Heart left ventricle (tissue), 16 donors: ENCODE measurements at regions not wholly inside any gene's neighbourhood (a gene's known extent, or its start where the extent isn't known, plus 50 kb on each side); places are given as distances from the start of the nearest gene placed in this dataset.

ENCODE experiments used
- ATAC-seq, 4 donors: fragments of 200-7000 bp; cut with Tn5 transposase; one replicate each; pipeline ENCODE4 v1.9.1; 2020 to 2022; ENCODE audit warnings: moderate library complexity in 4 of 4, mild to moderate bottlenecking in 3 of 4, moderate number of reproducible peaks in 1 of 4
- DNase-seq, 5 donors: peaks; one replicate each; pipeline ENCODE4 v3.0.0-alpha.2; 2020
- H3K27ac ChIP-seq, 12 donors: fragments of 200-600 bp; sonication (generic) in 4 of 12; one replicate each; pipeline versions ENCODE4 v1.5.0 to v1.8.0; 2016 to 2022; ENCODE audit warnings: mild to moderate bottlenecking in 2 of 12
- H3K27me3 ChIP-seq, 9 donors: fragments of 200-600 bp; sonication (generic) in 2 of 9; one replicate each; pipeline versions ENCODE4 v1.5.1 to v1.8.0; 2016 to 2022; ENCODE audit warnings: mild to moderate bottlenecking in 3 of 9
- H3K36me3 ChIP-seq, 9 donors: fragments of 200-600 bp; sonication (generic) in 2 of 9; one replicate each; pipeline versions ENCODE4 v1.5.0 to v1.8.0; 2018 to 2022; ENCODE audit warnings: mild to moderate bottlenecking in 2 of 9
- H3K4me1 ChIP-seq, 12 donors: fragments of 200-600 bp; sonication (generic) in 4 of 12; one replicate each; pipeline versions ENCODE4 v1.5.0 to v1.8.0; 2016 to 2022; ENCODE audit warnings: mild to moderate bottlenecking in 3 of 12
- H3K4me3 ChIP-seq, 12 donors: fragments of 200-600 bp; sonication (generic) in 4 of 12; one replicate each; pipeline versions ENCODE4 v1.5.0 to v1.8.0; 2017 to 2022; ENCODE audit warnings: mild to moderate bottlenecking in 9 of 12, moderate library complexity in 4 of 12
- H3K9me3 ChIP-seq, 12 donors: fragments of 200-600 bp; sonication (generic) in 4 of 12; one replicate each; pipeline versions ENCODE4 v1.5.0 to v1.8.0; 2016 to 2022; ENCODE audit warnings: mild to moderate bottlenecking in 1 of 12
- POLR2A ChIP-seq, 2 donors: fragments of 450-650 bp; IDR thresholded peaks; one replicate each; pipeline ENCODE4 v1.6.1; 2017; ENCODE audit warnings: antibody characterized with exemption in 2 of 2, mild to moderate bottlenecking in 2 of 2, moderate library complexity in 2 of 2
- WGBS, 4 donors: extraction: QIAGEN DNeasy Blood & Tissue Kit in 2 of 4; methylation state at CpG; one replicate each; pipeline versions ENCODE4 v1.1.5 to v1.1.7; 2013 to 2018; 5-methylcytosine and 5-hydroxymethylcytosine counted together
- intact Hi-C, 10 donors: fragments of 100-400 bp; cut with DNase I; formaldehyde crosslinking; loops; one replicate each; pipeline versions ENCODE4 v1.11.1 to v1.14.2; 2022
- TF ChIP-seq, protein P1 (sequence below), 12 donors: fragments of 200-600 bp; sonication (generic) in 4 of 12; IDR thresholded peaks; one replicate each; pipeline versions ENCODE4 v1.5.0 to v1.8.0; 2018 to 2022; ENCODE audit warnings: antibody characterized with exemption in 12 of 12, mild to moderate bottlenecking in 5 of 12
- donor health status: ischemic (EF 13 %, LVEDD 7.1; RV severe dilation, severe dysfunction).
- donor health status: healthy with polysubstance abuse.
- donor health status: DM: no; HTN: yes; CAD: no.
- donor health status: DM: no; HTN: no; CAD: no.
- donor health status: ischemic (EF 25% LVEDD 6.9; RV normal size, moderate dysfunction).
- donor health status: ischemic (EF 25% LVEDD 5.7; RV mildly dilated, moderate dysfunction).
- donor health status: healthy.
- donor health status: DM: yes; HTN: yes; CAD: no.
- donor health status: ischemic (EF 35%, LVEDD 5.7; RV mildly dilated, moderate dysfunction).
- donor health status: nonischemic (EF 11% LVEDD 7.7; RV severe dilation, severe dysfunction).
- donor health status: DM: yes; HTN: yes; CAD: no.
- donor health status: PGD.
- donor health status: ischemic (EF 29% LVEDD 5.4; RV normal size, mild dysfunction).
- donor health status: nonischemic (EF 23%, LVEDD 6.1; RV moderate dilation, normal function).

DNA sequence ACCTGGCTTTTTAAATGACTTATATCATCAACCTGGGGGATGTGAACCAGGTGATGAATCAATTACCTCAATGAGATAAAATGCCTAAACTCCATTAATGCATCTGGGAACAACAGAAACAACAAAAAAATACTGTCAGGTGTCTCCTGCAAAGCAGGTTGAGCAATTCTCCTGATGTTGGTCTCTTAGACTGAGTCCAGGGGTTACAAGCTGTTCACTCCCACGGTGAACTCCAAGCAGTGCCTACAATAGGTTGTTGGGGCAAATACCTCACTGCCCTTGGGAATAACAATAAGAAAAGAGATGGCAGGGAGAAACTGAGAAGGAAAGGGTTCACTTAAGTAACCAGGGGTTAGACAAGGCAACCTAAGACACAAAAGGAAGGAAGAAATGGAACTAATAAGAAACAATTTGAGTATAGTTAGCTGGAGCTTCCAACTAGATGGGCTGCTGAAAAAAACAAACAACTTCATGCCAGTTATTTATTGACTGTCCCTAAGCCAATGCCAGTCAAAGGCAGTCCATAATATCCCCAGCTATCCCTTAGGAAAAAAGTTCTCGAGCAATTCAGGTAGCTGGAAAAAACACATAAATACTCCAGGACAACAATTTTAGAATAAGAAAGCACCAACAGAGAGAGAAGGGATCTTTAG lies 97.6 kb upstream of the MAGI3 start:
- ATAC-seq (no peak), DNase-seq (no peak)
- no peaks in the 10 kb centered on the region for H3K9me3 ChIP-seq
- H3K36me3 ChIP-seq: no peaks in the 10 kb centered on the region
- 66 to 82% (median 80%) methylated on average over 2 of the region's 2 CpGs for WGBS, 4 donors
- no peaks in the 10 kb centered on the region for H3K27me3 ChIP-seq
- H3K27ac ChIP-seq: no peak overlapping the region
- no peaks in the 10 kb centered on the region for H3K4me1 ChIP-seq
- intact Hi-C loops: no loop called here
- H3K4me3 ChIP-seq: no peak overlapping the region
- TF ChIP-seq POLR2A (IDR thresholded peaks at IDR 0.05): no peak
- TF ChIP-seq, protein P1, sequence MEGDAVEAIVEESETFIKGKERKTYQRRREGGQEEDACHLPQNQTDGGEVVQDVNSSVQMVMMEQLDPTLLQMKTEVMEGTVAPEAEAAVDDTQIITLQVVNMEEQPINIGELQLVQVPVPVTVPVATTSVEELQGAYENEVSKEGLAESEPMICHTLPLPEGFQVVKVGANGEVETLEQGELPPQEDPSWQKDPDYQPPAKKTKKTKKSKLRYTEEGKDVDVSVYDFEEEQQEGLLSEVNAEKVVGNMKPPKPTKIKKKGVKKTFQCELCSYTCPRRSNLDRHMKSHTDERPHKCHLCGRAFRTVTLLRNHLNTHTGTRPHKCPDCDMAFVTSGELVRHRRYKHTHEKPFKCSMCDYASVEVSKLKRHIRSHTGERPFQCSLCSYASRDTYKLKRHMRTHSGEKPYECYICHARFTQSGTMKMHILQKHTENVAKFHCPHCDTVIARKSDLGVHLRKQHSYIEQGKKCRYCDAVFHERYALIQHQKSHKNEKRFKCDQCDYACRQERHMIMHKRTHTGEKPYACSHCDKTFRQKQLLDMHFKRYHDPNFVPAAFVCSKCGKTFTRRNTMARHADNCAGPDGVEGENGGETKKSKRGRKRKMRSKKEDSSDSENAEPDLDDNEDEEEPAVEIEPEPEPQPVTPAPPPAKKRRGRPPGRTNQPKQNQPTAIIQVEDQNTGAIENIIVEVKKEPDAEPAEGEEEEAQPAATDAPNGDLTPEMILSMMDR (IDR thresholded peaks at IDR 0.05): no peak

DNA sequence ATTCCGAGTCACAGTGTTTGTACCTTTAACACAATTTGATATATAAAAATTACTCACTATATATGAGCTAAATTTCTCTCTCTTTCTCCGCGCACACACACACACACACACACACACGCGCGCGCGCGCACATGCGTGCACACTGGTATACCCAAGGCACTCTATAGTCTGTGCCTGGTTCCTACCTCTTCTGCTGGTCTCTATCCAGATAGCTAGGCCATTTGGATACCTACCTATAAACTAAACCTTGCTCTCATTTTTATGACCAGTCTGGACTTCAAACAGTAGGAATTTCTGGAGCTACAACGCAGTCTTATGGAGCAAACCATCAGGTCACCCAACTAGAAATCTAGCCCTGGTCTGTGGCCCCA lies 97.1 kb upstream of the MAGI3 start:
- Histone ChIP-seq H3K9me3 (no peaks in the 10 kb centered on the region), H3K4me3 (no peak overlapping the region), H3K4me1 (no peaks in the 10 kb centered on the region), H3K27ac (no peak overlapping the region), H3K36me3 (no peaks in the 10 kb centered on the region), H3K27me3 (no peaks in the 10 kb centered on the region)
- WGBS, 4 donors: 81 to 96% (median 89%) methylated on average over 11 of the region's 11 CpGs
- TF ChIP-seq, protein P1 (IDR thresholded peaks at IDR 0.05): no peak
- TF ChIP-seq POLR2A (IDR thresholded peaks at IDR 0.05): no peak
- DNase-seq: no peak
- no peak for ATAC-seq
- intact Hi-C loops: no loop called here

DNA sequence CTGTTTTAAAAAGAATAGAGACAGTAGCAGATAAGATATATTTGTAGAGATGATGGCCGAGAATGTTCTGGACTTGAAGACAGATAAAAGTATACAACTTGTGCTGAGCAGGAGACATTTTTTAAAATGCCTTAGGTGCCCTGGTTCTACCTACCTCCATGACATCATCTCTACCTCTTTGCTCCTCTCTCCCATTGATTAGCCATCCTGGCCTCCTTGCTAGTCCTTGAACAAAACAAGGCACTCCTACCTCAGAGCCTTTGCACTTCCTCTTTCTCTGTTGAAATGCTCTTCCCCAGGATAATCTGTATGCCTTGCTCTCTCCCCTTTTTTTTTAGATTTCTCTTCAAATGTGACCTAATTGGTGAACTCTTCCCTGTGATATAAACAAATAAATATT lies 92.6 kb upstream of the MAGI3 start:
- Histone ChIP-seq H3K36me3 (no peaks in the 10 kb centered on the region), H3K27ac (no peak overlapping the region), H3K4me1 (no peaks in the 10 kb centered on the region), H3K27me3 (no peaks in the 10 kb centered on the region), H3K4me3 (no peak overlapping the region), H3K9me3 (no peaks in the 10 kb centered on the region)
- ATAC-seq: no peak
- WGBS, 4 donors: 59 to 82% (median 75%) methylated on average over 1 of the region's 1 CpG
- intact Hi-C loops: no loop called here
- no peak for TF ChIP-seq POLR2A (IDR thresholded peaks at IDR 0.05)
- TF ChIP-seq, protein P1 (IDR thresholded peaks at IDR 0.05): no peak
- DNase-seq: no peak

DNA sequence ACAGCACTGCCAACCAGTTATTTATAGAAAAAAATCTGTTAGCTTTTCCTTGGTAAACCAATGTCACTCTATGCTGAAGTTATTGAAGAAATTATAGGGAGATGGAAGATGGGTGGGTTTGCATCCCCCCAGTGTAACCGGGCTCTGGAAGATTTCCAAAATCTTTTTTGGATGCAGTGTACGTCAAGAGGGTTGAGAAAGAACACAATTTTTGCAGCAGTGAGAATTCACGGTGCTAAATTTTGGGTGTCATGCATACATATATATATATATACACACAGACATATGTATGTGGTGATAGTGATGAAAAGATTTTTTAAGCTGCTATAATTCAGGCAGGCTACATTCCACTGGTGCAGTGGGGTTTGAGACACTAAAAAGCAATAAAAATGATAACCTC lies 91.4 kb upstream of the MAGI3 start:
- TF ChIP-seq, protein P1 (IDR thresholded peaks at IDR 0.05): no peak
- no peak for TF ChIP-seq POLR2A (IDR thresholded peaks at IDR 0.05)
- intact Hi-C loops: no loop called here
- Histone ChIP-seq H3K4me3 (no peak overlapping the region), H3K27ac (no peak overlapping the region), H3K9me3 (no peaks in the 10 kb centered on the region), H3K36me3 (no peaks in the 10 kb centered on the region), H3K4me1 (no peaks in the 10 kb centered on the region), H3K27me3 (no peaks in the 10 kb centered on the region)
- DNase-seq (no peak), ATAC-seq (no peak)
- WGBS, 4 donors: 75 to 84% (median 78%) methylated on average over 3 of the region's 3 CpGs
